Heart left ventricle (tissue), 13 donors: ENCODE measurements at regions not wholly inside any gene's neighbourhood (a gene's known extent, or its start where the extent isn't known, plus 50 kb on each side); places are given as distances from the start of the nearest gene placed in this dataset.

Experiments used
- CTCF ChIP-seq, 12 donors: fragments of 200-600 bp; sonication (generic) in 4 of 12; IDR thresholded peaks; one replicate each; pipeline versions ENCODE4 v1.5.0 to v1.8.0; 2018 to 2022; ENCODE audit warnings: antibody characterized with exemption in 12 of 12, mild to moderate bottlenecking in 5 of 12
- POLR2A ChIP-seq, 2 donors: fragments of 450-650 bp; IDR thresholded peaks; one replicate each; pipeline ENCODE4 v1.6.1; 2017; ENCODE audit warnings: antibody characterized with exemption in 2 of 2, mild to moderate bottlenecking in 2 of 2, moderate library complexity in 2 of 2
- donor health status: ischemic (EF 13 %, LVEDD 7.1; RV severe dilation, severe dysfunction).
- donor health status: DM: no; HTN: yes; CAD: no.
- donor health status: DM: no; HTN: no; CAD: no.
- donor health status: ischemic (EF 25% LVEDD 6.9; RV normal size, moderate dysfunction).
- donor health status: ischemic (EF 25% LVEDD 5.7; RV mildly dilated, moderate dysfunction).
- donor health status: ischemic (EF 35%, LVEDD 5.7; RV mildly dilated, moderate dysfunction).
- donor health status: nonischemic (EF 11% LVEDD 7.7; RV severe dilation, severe dysfunction).
- donor health status: DM: yes; HTN: yes; CAD: no.
- donor health status: PGD.
- donor health status: ischemic (EF 29% LVEDD 5.4; RV normal size, mild dysfunction).
- donor health status: nonischemic (EF 23%, LVEDD 6.1; RV moderate dilation, normal function).

- no peak for TF ChIP-seq CTCF (IDR thresholded peaks at IDR 0.05)
- TF ChIP-seq POLR2A (IDR thresholded peaks at IDR 0.05), result no peak
Observed at GRCh38 chr3:159916052-159916451, 72.6 kb upstream of the IL12A start.
